Suprapubic skin (tissue), 3 donors: ENCODE measurements at regions not wholly inside any gene's neighbourhood (a gene's known extent, or its start where the extent isn't known, plus 50 kb on each side); places are given as distances from the start of the nearest gene placed in this dataset.

Experiments used
- POLR2AphosphoS5 ChIP-seq, 3 donors: sonication (generic); formaldehyde crosslinking; IDR thresholded peaks; one replicate each; pipeline ENCODE4 v1.6.1; 2017; ENCODE audit warnings: antibody characterized with exemption in 3 of 3
- TF ChIP-seq, protein P1 (sequence below), 2 donors: fragments of 200-600 bp in 1 of 2; fragments of 450-650 bp in 1 of 2; sonication (generic) in 1 of 2; IDR thresholded peaks; one replicate each; pipeline ENCODE4 v1.5.1; 2016 to 2019; ENCODE audit warnings: antibody characterized with exemption in 2 of 2, mild to moderate bottlenecking in 1 of 2, moderate library complexity in 1 of 2

DNA sequence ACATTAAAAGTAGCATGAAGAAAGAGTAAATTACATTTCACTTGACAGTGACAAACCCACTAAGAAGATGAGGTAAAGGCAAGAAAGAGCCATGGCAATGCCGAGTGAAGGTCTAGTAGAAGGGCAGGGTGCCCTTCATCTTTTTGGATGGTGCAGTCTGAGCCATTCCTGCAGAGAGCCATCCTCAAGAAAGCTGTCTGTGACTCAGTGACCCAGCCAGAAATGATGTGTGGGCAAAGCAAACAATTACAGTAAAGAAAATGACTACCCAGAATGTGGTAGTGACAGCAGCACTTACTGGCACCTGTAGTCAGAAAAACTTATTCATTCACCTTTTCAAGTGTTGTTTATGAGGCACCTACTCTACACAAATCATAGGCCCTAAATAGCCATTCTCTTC is 281.7 kb downstream of the DUSP6 start:
- no peak for TF ChIP-seq POLR2AphosphoS5 (IDR thresholded peaks at IDR 0.05)
- TF ChIP-seq, protein P1, sequence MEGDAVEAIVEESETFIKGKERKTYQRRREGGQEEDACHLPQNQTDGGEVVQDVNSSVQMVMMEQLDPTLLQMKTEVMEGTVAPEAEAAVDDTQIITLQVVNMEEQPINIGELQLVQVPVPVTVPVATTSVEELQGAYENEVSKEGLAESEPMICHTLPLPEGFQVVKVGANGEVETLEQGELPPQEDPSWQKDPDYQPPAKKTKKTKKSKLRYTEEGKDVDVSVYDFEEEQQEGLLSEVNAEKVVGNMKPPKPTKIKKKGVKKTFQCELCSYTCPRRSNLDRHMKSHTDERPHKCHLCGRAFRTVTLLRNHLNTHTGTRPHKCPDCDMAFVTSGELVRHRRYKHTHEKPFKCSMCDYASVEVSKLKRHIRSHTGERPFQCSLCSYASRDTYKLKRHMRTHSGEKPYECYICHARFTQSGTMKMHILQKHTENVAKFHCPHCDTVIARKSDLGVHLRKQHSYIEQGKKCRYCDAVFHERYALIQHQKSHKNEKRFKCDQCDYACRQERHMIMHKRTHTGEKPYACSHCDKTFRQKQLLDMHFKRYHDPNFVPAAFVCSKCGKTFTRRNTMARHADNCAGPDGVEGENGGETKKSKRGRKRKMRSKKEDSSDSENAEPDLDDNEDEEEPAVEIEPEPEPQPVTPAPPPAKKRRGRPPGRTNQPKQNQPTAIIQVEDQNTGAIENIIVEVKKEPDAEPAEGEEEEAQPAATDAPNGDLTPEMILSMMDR (IDR thresholded peaks at IDR 0.05): no peak
